ENCODE measurements at regions not wholly inside any gene's neighbourhood (a gene's known extent, or its start where the extent isn't known, plus 50 kb on each side); places are given as distances from the start of the nearest gene placed in this dataset.
A peak's percentile ranks its signal among the peaks of the same experiment; 100 is the strongest.

- no CpG with 5 or more reads among the region's 1 CpG for whole genome bisulfite sequencing, 2 experiments (ENCODE audit: extremely low coverage in 2 of 2, insufficient read length in 1 of 2)
- ChIA-PET POLR2A (ENCODE audit: unreplicated experiment) (no interaction called here), CTCF (no interaction called here)
- Histone ChIP-seq H3K9ac (ENCODE audit: low read depth, low read length) (no peak overlapping the region), H3K14ac (replicated peaks; ENCODE audit: low read depth, low read length) (no peak overlapping the region), H3K9me1 (ENCODE audit: insufficient read depth, low read length) (peaks cover 6% of the 10 kb centered on the region; the same call in 1 of the 2 replicates), H3K18ac (ENCODE audit: low read depth, low read length) (peak overlapping the region; percentile 88), H2BK120ac (ENCODE audit: low read depth, low read length) (peak overlapping the region; percentile 38; the same call in 1 of the 2 replicates), H4K8ac (ENCODE audit: low read depth in 2 of 2, low read length in 2 of 2) (peak overlapping the region; percentile 31 to 74; a peak in 2 of 4 replicates), H3K23ac (ENCODE audit: low read depth, low read length) (no peak overlapping the region), H3K27ac (ENCODE audit: insufficient read depth, low read length) (no peak overlapping the region), H2BK15ac (ENCODE audit: low read depth, low read length) (peak overlapping the region; percentile 53; the same call in 1 of the 3 replicates), H3K4me3 (ENCODE audit: insufficient read depth, low read depth, low read length) (no peak overlapping the region), H4K5ac (ENCODE audit: low read depth, low read length) (peak overlapping the region; percentile 24; the same call in 1 of the 2 replicates), H2AK9ac (replicated peaks; ENCODE audit: low read depth, low read length, poor library complexity) (no peak overlapping the region), H3K4ac (ENCODE audit: low read depth, low read length) (peak overlapping the region; percentile 64), H4K20me1 (ENCODE audit: insufficient read depth, low read length) (no peaks in the 10 kb centered on the region), H3K56ac (ENCODE audit: extremely low read depth, insufficient read depth, low read length) (no peak overlapping the region), H2BK20ac (ENCODE audit: low read depth, low read length) (peak overlapping the region; percentile 3), H4K91ac (ENCODE audit: insufficient read depth, low read depth, low read length) (no peak overlapping the region; the same call in 1 of the 2 replicates), H2AFZ (replicated peaks; ENCODE audit: low read length, poor library complexity) (no peak overlapping the region), H3K36me3 (ENCODE audit: control insufficient read depth, insufficient read depth, low read length) (no peaks in the 10 kb centered on the region), H3K4me1 (ENCODE audit: control insufficient read depth, insufficient read depth, low read length) (peaks cover 16% of the 10 kb centered on the region), H2BK5ac (ENCODE audit: low read depth, low read length, poor library complexity, severe bottlenecking) (peak overlapping the region; percentile 59), H3K79me1 (ENCODE audit: low read depth in 1 of 2, low read length in 2 of 2) (no peaks in the 10 kb centered on the region), H3K27me3 (ENCODE audit: control insufficient read depth, insufficient read depth, low read length) (no peaks in the 10 kb centered on the region), H2AK5ac (ENCODE audit: low read depth, low read length) (no peak overlapping the region), H3K9me3 (ENCODE audit: control insufficient read depth, insufficient read depth, low read length) (no peaks in the 10 kb centered on the region), H3K4me2 (ENCODE audit: low read depth, low read length) (no peak overlapping the region)
- intact Hi-C loops (cut with micrococcal nuclease), result no loop called here
- in situ Hi-C loops (cut with MboI; ENCODE audit: low sequenced_read_pairs), result no loop called here
- no TSS peak for BruUV-seq (replicated peaks)
- TF ChIP-seq NFE2L2 (IDR thresholded peaks at IDR 0.05; ENCODE audit: low read depth, low read length) (no peak), CEBPB (IDR thresholded peaks at IDR 0.05; ENCODE audit: low read depth, low read length) (no peak)
- DNase-seq (peak; percentile 31), ATAC-seq (ENCODE audit: low read depth) (0 out of 2 replicates have a peak, but pooled peaks have one; percentile 5)
- dilution Hi-C loops (cut with HindIII; ENCODE audit: low sequenced_read_pairs, unreplicated experiment), result no loop called here
Measured at GRCh38 chr6:169098116-169098515, 155.5 kb downstream of the THBS2 start.
